Trophoblast cell (in vitro differentiated cells and primary cell): ENCODE measurements at regions not wholly inside any gene's neighbourhood (a gene's known extent, or its start where the extent isn't known, plus 50 kb on each side); places are given as distances from the start of the nearest gene placed in this dataset.
A peak's percentile ranks its signal among the peaks of the same experiment; 100 is the strongest.

ENCODE experiments used
- DNase-seq, 2 donors: peaks; one replicate each; pipeline ENCODE4 v3.0.0-alpha.2; 2016
- H2AFZ ChIP-seq: 2 replicates; pipeline ENCODE4 v1.6.1; 2013; ENCODE audit warnings: low read length, moderate library complexity, mild to moderate bottlenecking; ENCODE audit not compliant: insufficient read depth, poor library complexity
- H2AK5ac ChIP-seq: 2 replicates; pipeline ENCODE4 v1.6.1; 2013; ENCODE audit warnings: mild to moderate bottlenecking, low read length
- H2BK120ac ChIP-seq: 2 replicates; pipeline ENCODE4 v1.6.1; 2013; ENCODE audit warnings: low read length, mild to moderate bottlenecking, moderate library complexity; ENCODE audit not compliant: insufficient read depth, poor library complexity
- H2BK12ac ChIP-seq: 2 replicates; pipeline ENCODE4 v1.6.1; 2013; ENCODE audit warnings: mild to moderate bottlenecking, low read length, moderate library complexity
- H2BK5ac ChIP-seq: 2 replicates; pipeline ENCODE4 v1.6.1; 2013; ENCODE audit warnings: low read length, low read depth, moderate library complexity, mild to moderate bottlenecking; ENCODE audit not compliant: poor library complexity
- H3K14ac ChIP-seq: 2 replicates; pipeline ENCODE4 v1.6.1; 2013; ENCODE audit warnings: mild to moderate bottlenecking, low read length
- H3K18ac ChIP-seq: 2 replicates; pipeline ENCODE4 v1.6.1; 2013; ENCODE audit warnings: mild to moderate bottlenecking, low read length
- H3K23ac ChIP-seq: 2 replicates; pipeline ENCODE4 v1.6.1; 2013; ENCODE audit warnings: low read length
- H3K27ac ChIP-seq: 2 replicates; pipeline ENCODE4 v1.5.1; 2013; ENCODE audit warnings: low read depth, mild to moderate bottlenecking, inconsistent platforms, low read length, moderate library complexity
- H3K27me3 ChIP-seq: 2 replicates; pipeline ENCODE4 v1.6.1; 2013; ENCODE audit warnings: inconsistent platforms, mild to moderate bottlenecking, low read length, moderate library complexity; ENCODE audit not compliant: insufficient read depth
- H3K36me3 ChIP-seq, 2 experiments: 1 replicate in 1 of 2; 2 replicates in 1 of 2; pipeline ENCODE4 v1.6.1; 2013; ENCODE audit warnings: low read length in 2 of 2, mild to moderate bottlenecking in 2 of 2, moderate library complexity in 1 of 2; ENCODE audit not compliant: insufficient read depth in 2 of 2, control insufficient read depth in 1 of 2
- H3K4ac ChIP-seq: 2 replicates; pipeline ENCODE4 v1.6.1; 2013; ENCODE audit warnings: low read depth, mild to moderate bottlenecking, low read length, moderate library complexity
- H3K4me1 ChIP-seq, 2 experiments: 1 replicate in 1 of 2; 2 replicates in 1 of 2; pipeline ENCODE4 v1.6.1; 2013; ENCODE audit warnings: low read length in 2 of 2, mild to moderate bottlenecking in 2 of 2, moderate library complexity in 1 of 2; ENCODE audit not compliant: insufficient read depth in 2 of 2, control insufficient read depth in 1 of 2
- H3K4me2 ChIP-seq: 2 replicates; pipeline ENCODE4 v1.6.1; 2013; ENCODE audit warnings: inconsistent platforms, mild to moderate bottlenecking, low read length, moderate library complexity
- H3K4me3 ChIP-seq: 2 replicates; pipeline ENCODE4 v1.5.1; 2013; ENCODE audit warnings: mild to moderate bottlenecking, low read depth, low read length, inconsistent platforms
- H3K79me1 ChIP-seq: one replicate; pipeline ENCODE4 v1.6.1; 2013; ENCODE audit warnings: low read length
- H3K79me2 ChIP-seq: 2 replicates; pipeline ENCODE4 v1.6.1; 2013; ENCODE audit warnings: low read length, mild to moderate bottlenecking; ENCODE audit not compliant: control insufficient read depth, insufficient read depth, poor library complexity
- H3K9ac ChIP-seq: 2 replicates; pipeline ENCODE4 v1.6.1; 2013; ENCODE audit warnings: mild to moderate bottlenecking, low read length
- H3K9me3 ChIP-seq: 2 replicates; pipeline ENCODE4 v1.6.1; 2013; ENCODE audit warnings: low read depth, mild to moderate bottlenecking, control low read depth, inconsistent platforms, low read length; ENCODE audit not compliant: insufficient read depth
- H4K12ac ChIP-seq: 2 replicates; pipeline ENCODE4 v1.6.1; 2013; ENCODE audit warnings: low read depth, mild to moderate bottlenecking, low read length, moderate library complexity
- H4K8ac ChIP-seq: 2 replicates; pipeline ENCODE4 v1.6.1; 2013; ENCODE audit warnings: low read depth, mild to moderate bottlenecking, low read length, moderate library complexity
- H4K91ac ChIP-seq: one replicate; pipeline ENCODE4 v1.6.1; 2013; ENCODE audit warnings: low read depth, mild to moderate bottlenecking, low read length, moderate library complexity
- WGBS: extraction: QIAGEN DNeasy Blood & Tissue Kit; methylation state at CpG from one replicate; pipeline ENCODE4 v1.1.7; 2013; ENCODE audit warnings: missing lambda C conversion rate; ENCODE audit not compliant: insufficient read length, insufficient coverage; ENCODE audit errors: extremely low coverage; 5-methylcytosine and 5-hydroxymethylcytosine counted together

DNA sequence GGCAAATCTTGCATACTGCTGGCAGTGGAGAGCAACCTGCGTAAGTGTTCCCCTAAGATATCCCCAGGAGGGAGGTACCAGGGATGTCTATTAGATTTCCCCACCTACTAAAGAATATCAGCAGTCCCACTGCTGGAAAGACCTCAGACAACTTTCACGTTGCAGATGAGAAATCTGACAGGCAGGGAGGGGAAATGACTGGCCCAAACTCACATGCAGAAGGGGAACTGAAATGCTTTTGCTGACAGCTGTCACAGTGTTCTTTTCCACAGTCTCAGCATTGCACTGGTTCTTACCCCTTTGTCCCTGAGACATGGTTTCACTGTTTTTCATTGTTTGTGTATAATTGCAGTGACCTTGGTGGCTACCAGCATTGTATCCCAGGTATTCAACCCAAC, 84.8 kb upstream of the ATP1A1 start:
- no peaks in the 10 kb centered on the region for H3K79me1 ChIP-seq
- H3K36me3 ChIP-seq = no peaks in the 10 kb centered on the region
- no peak overlapping the region for H3K14ac ChIP-seq
- H4K8ac ChIP-seq = no peak overlapping the region
- no peak overlapping the region for H3K4ac ChIP-seq
- no peak overlapping the region for H4K12ac ChIP-seq
- no CpG with 5 or more reads among the region's 2 CpGs for WGBS
- H3K18ac ChIP-seq = no peak overlapping the region
- H3K4me1 ChIP-seq = peaks cover 2 to 4% of the 10 kb centered on the region in 2 experiments
- H2BK5ac ChIP-seq = no peak overlapping the region
- H2BK120ac ChIP-seq = no peak overlapping the region
- no peaks in the 10 kb centered on the region for H3K27me3 ChIP-seq
- no peaks in the 10 kb centered on the region for H3K79me2 ChIP-seq
- H3K9me3 ChIP-seq = peaks cover 2% of the 10 kb centered on the region
- H3K27ac ChIP-seq = no peak overlapping the region
- no peak overlapping the region for H2AK5ac ChIP-seq
- H3K23ac ChIP-seq = no peak overlapping the region
- no peak for DNase-seq
- no peak overlapping the region for H2AFZ ChIP-seq
- no peak overlapping the region for H2BK12ac ChIP-seq
- no peak overlapping the region for H3K9ac ChIP-seq
- no peak overlapping the region for H3K4me2 ChIP-seq
- H4K91ac ChIP-seq = no peak overlapping the region
- no peak overlapping the region for H3K4me3 ChIP-seq

GRCh38 chr1:116289193-116289592, 83.9 kb upstream of the ATP1A1 start:
- DNase-seq = no peak
- no peaks in the 10 kb centered on the region for H3K27me3 ChIP-seq
- H4K91ac ChIP-seq = no peak overlapping the region
- H3K23ac ChIP-seq = no peak overlapping the region
- H3K79me2 ChIP-seq = no peaks in the 10 kb centered on the region
- no peak overlapping the region for H3K27ac ChIP-seq
- no peak overlapping the region for H3K4me3 ChIP-seq
- H2BK5ac ChIP-seq = no peak overlapping the region
- no peak overlapping the region for H3K4me2 ChIP-seq
- H2AK5ac ChIP-seq = no peak overlapping the region
- peaks cover 2 to 4% of the 10 kb centered on the region in 2 experiments for H3K4me1 ChIP-seq
- H2BK120ac ChIP-seq = no peak overlapping the region
- no peaks in the 10 kb centered on the region for H3K36me3 ChIP-seq
- WGBS = no CpG with 5 or more reads among the region's 2 CpGs
- no peak overlapping the region for H3K14ac ChIP-seq
- H2AFZ ChIP-seq = no peak overlapping the region
- no peak overlapping the region for H4K12ac ChIP-seq
- H3K9ac ChIP-seq = no peak overlapping the region
- H3K4ac ChIP-seq = no peak overlapping the region
- no peaks in the 10 kb centered on the region for H3K79me1 ChIP-seq
- H4K8ac ChIP-seq = no peak overlapping the region
- H3K18ac ChIP-seq = no peak overlapping the region
- peaks cover 2% of the 10 kb centered on the region for H3K9me3 ChIP-seq
- no peak overlapping the region for H2BK12ac ChIP-seq

DNA sequence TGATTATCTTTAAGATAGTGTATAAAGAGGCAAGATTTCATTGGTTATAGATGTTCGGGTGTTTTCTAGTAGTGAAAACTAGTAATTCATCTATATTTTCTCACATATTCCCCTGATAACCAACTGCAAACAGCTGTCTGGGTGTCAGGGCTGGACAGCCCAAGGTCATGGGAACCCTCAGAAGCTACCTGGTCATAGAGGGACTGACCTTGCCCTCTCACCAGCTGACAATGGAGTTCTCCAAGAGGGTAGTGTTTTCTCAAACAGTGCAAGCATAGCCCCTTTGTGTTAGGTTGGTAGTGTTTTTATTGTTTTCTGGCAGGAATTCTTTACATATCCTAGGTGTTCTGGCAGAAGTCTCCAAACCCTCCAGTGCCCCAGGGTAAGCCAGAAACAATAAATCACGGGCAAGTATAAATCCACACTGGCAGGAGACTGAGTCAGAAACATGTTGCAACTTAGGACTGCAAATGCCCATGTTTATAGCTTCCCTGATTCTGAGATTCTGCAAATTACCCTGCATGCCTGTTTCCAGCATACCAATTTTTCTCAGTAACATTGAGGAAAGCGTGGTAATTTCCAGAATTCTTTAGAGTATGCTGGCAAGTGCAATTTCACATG, 82.8 kb upstream of the ATP1A1 start:
- Histone ChIP-seq H3K23ac (no peak overlapping the region), H2AFZ (no peak overlapping the region), H2BK5ac (no peak overlapping the region), H4K91ac (no peak overlapping the region), H3K18ac (no peak overlapping the region), H3K14ac (no peak overlapping the region), H3K4ac (no peak overlapping the region), H3K27me3 (no peaks in the 10 kb centered on the region), H3K4me2 (no peak overlapping the region), H2BK120ac (no peak overlapping the region), H3K9ac (no peak overlapping the region), H3K79me2 (no peaks in the 10 kb centered on the region), H3K36me3 (no peaks in the 10 kb centered on the region), H3K4me3 (no peak overlapping the region), H3K27ac (no peak overlapping the region), H3K4me1 (peaks cover 2 to 4% of the 10 kb centered on the region in 2 experiments), H2BK12ac (no peak overlapping the region), H3K9me3 (peaks cover 2% of the 10 kb centered on the region), H2AK5ac (no peak overlapping the region), H3K79me1 (no peaks in the 10 kb centered on the region), H4K12ac (no peak overlapping the region), H4K8ac (no peak overlapping the region)
- no CpG with 5 or more reads among the region's 3 CpGs for WGBS
- DNase-seq = peak; percentile 44 to 60

- no peak for DNase-seq
- H3K4me1 ChIP-seq = peaks cover 2 to 4% of the 10 kb centered on the region in 2 experiments
- no peak overlapping the region for H4K12ac ChIP-seq
- H3K79me2 ChIP-seq = no peaks in the 10 kb centered on the region
- H3K23ac ChIP-seq = no peak overlapping the region
- no peak overlapping the region for H4K91ac ChIP-seq
- no CpG with 5 or more reads among the region's 2 CpGs for WGBS
- H3K9me3 ChIP-seq = peaks cover 2% of the 10 kb centered on the region
- H3K9ac ChIP-seq = no peak overlapping the region
- H3K79me1 ChIP-seq = no peaks in the 10 kb centered on the region
- H3K27me3 ChIP-seq = no peaks in the 10 kb centered on the region
- no peak overlapping the region for H3K4me2 ChIP-seq
- H2AK5ac ChIP-seq = no peak overlapping the region
- no peak overlapping the region for H2AFZ ChIP-seq
- H4K8ac ChIP-seq = no peak overlapping the region
- no peak overlapping the region for H3K27ac ChIP-seq
- H2BK5ac ChIP-seq = no peak overlapping the region
- no peaks in the 10 kb centered on the region for H3K36me3 ChIP-seq
- no peak overlapping the region for H3K4ac ChIP-seq
- no peak overlapping the region for H3K4me3 ChIP-seq
- no peak overlapping the region for H3K14ac ChIP-seq
- no peak overlapping the region for H3K18ac ChIP-seq
- H2BK12ac ChIP-seq = no peak overlapping the region
- no peak overlapping the region for H2BK120ac ChIP-seq
Measured at GRCh38 chr1:116291024-116291423, 82.0 kb upstream of the ATP1A1 start.
